ENCODE measurements at regions not wholly inside any gene's neighbourhood (a gene's known extent, or its start where the extent isn't known, plus 50 kb on each side); places are given as distances from the start of the nearest gene placed in this dataset.

DNA sequence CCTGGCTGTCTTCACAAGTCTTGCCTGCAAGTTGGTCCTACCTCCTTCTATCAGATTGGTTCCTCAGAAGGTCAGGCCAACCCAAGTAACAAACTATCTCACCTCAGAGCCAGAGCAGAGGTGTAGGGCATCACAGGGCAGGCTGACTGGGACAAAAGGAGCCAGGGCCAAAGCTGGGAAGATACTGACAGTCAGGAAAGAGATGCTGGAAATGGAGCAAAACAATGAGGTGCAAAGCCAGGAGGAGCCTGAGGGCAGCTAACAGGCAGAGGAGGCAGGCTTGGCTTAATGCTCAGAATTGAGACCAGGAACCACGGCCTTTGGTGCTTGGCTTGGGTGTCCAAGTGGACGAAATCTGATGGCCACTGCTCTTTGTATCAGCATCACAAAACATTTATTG is 68.4 kb upstream of the PNMA1 start:
- no peak overlapping the region for H2AFZ ChIP-seq (ENCODE audit: low read length)
- no peaks in the 10 kb centered on the region for H3F3A ChIP-seq (ENCODE audit: low read depth)
- H3K79me2 ChIP-seq (ENCODE audit: insufficient read depth, low read length), result peaks cover 92% of the 10 kb centered on the region
- TF ChIP-seq, protein P1, sequence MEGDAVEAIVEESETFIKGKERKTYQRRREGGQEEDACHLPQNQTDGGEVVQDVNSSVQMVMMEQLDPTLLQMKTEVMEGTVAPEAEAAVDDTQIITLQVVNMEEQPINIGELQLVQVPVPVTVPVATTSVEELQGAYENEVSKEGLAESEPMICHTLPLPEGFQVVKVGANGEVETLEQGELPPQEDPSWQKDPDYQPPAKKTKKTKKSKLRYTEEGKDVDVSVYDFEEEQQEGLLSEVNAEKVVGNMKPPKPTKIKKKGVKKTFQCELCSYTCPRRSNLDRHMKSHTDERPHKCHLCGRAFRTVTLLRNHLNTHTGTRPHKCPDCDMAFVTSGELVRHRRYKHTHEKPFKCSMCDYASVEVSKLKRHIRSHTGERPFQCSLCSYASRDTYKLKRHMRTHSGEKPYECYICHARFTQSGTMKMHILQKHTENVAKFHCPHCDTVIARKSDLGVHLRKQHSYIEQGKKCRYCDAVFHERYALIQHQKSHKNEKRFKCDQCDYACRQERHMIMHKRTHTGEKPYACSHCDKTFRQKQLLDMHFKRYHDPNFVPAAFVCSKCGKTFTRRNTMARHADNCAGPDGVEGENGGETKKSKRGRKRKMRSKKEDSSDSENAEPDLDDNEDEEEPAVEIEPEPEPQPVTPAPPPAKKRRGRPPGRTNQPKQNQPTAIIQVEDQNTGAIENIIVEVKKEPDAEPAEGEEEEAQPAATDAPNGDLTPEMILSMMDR (conservative IDR thresholded peaks at IDR 0.05; ENCODE audit: low read length), result no peak
- TF ChIP-seq EZH2phosphoT487 (IDR thresholded peaks at IDR 0.05; ENCODE audit: borderline replicate concordance), result no peak
- H4K20me1 ChIP-seq (ENCODE audit: insufficient read depth, low read length, poor library complexity, severe bottlenecking), result peaks cover 37% of the 10 kb centered on the region
- H3K36me3 ChIP-seq (ENCODE audit: insufficient read depth, low read length), result no peaks in the 10 kb centered on the region
- no peaks in the 10 kb centered on the region for H3K9me3 ChIP-seq (ENCODE audit: insufficient read depth, low read depth, low read length)
- H3K9ac ChIP-seq (ENCODE audit: low read depth, low read length, poor library complexity, severe bottlenecking), result peak overlapping the region; percentile 95
- no peaks in the 10 kb centered on the region for H3K9me2 ChIP-seq (replicated peaks; ENCODE audit: low read depth, low read length)
- peaks cover 44% of the 10 kb centered on the region for H3K4me1 ChIP-seq (ENCODE audit: insufficient read depth, low read length, poor library complexity, severe bottlenecking)
- H3K27me3 ChIP-seq (ENCODE audit: insufficient read depth, low read length, poor library complexity, severe bottlenecking), result no peaks in the 10 kb centered on the region
- peak overlapping the region; percentile 87 for H3K4me3 ChIP-seq (ENCODE audit: low read length, poor library complexity, severe bottlenecking)
- H3K4me2 ChIP-seq (ENCODE audit: low read depth, low read length, poor library complexity, severe bottlenecking), result peak overlapping the region; percentile 95

DNA sequence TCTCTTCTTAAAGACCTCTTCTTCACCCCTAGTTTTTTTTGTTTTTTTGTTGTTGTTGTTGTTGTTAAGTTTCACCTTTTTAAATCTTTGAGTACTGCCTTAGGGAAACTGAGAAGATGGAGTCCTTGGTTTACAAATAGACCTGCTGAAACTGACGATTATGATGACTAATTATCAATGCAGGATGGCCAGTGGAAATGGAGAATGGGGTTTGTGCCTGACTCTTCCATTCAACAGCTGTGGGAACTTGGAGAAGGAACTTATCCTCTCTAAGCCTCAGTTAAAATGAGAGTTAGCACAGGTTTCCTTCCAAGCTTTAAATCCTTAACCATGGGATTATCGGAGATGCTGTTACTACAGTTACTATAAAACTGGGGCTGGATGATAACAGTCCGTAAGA is 66.7 kb upstream of the PNMA1 start:
- no peak overlapping the region for H2AFZ ChIP-seq (ENCODE audit: low read length)
- H3K9me3 ChIP-seq (ENCODE audit: insufficient read depth, low read depth, low read length), result no peaks in the 10 kb centered on the region
- H3F3A ChIP-seq (ENCODE audit: low read depth), result no peaks in the 10 kb centered on the region
- H4K20me1 ChIP-seq (ENCODE audit: insufficient read depth, low read length, poor library complexity, severe bottlenecking), result peaks cover 46% of the 10 kb centered on the region
- H3K4me1 ChIP-seq (ENCODE audit: insufficient read depth, low read length, poor library complexity, severe bottlenecking), result peaks cover 36% of the 10 kb centered on the region
- H3K9me2 ChIP-seq (replicated peaks; ENCODE audit: low read depth, low read length), result no peaks in the 10 kb centered on the region
- no peaks in the 10 kb centered on the region for H3K36me3 ChIP-seq (ENCODE audit: insufficient read depth, low read length)
- H3K4me3 ChIP-seq (ENCODE audit: low read length, poor library complexity, severe bottlenecking), result no peak overlapping the region
- no peaks in the 10 kb centered on the region for H3K27me3 ChIP-seq (ENCODE audit: insufficient read depth, low read length, poor library complexity, severe bottlenecking)
- H3K79me2 ChIP-seq (ENCODE audit: insufficient read depth, low read length), result peaks cover 94% of the 10 kb centered on the region
- TF ChIP-seq EZH2phosphoT487 (IDR thresholded peaks at IDR 0.05; ENCODE audit: borderline replicate concordance), result no peak
- TF ChIP-seq, protein P1 (conservative IDR thresholded peaks at IDR 0.05; ENCODE audit: low read length), result no peak
- H3K4me2 ChIP-seq (ENCODE audit: low read depth, low read length, poor library complexity, severe bottlenecking), result no peak overlapping the region
- no peak overlapping the region for H3K9ac ChIP-seq (ENCODE audit: low read depth, low read length, poor library complexity, severe bottlenecking)

DNA sequence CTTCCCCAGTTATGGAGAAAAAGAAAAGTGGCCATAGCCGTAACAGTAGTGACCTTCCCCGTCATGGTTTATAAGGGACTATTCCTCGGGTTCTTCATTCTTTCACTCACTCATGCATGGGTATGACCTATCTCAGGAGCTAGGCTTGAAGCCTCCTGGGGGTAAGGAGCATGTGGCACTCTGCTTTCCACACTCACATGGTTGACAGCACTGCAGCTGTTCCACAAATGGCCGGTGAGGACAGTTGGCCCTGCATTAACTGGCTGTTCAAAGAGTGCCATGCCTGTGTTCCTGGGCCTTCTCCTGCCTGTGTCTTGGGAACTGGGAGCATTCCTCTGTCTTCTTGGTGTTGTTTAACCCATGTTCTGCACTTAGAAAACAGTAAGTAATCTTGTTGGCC is 66.2 kb upstream of the PNMA1 start:
- Histone ChIP-seq H3K4me3 (ENCODE audit: low read length, poor library complexity, severe bottlenecking) (no peak overlapping the region), H3K36me3 (ENCODE audit: insufficient read depth, low read length) (no peaks in the 10 kb centered on the region), H3K9me2 (replicated peaks; ENCODE audit: low read depth, low read length) (no peaks in the 10 kb centered on the region), H3K79me2 (ENCODE audit: insufficient read depth, low read length) (peaks cover 94% of the 10 kb centered on the region), H2AFZ (ENCODE audit: low read length) (no peak overlapping the region), H3K4me1 (ENCODE audit: insufficient read depth, low read length, poor library complexity, severe bottlenecking) (peaks cover 32% of the 10 kb centered on the region), H3K4me2 (ENCODE audit: low read depth, low read length, poor library complexity, severe bottlenecking) (no peak overlapping the region), H3F3A (ENCODE audit: low read depth) (no peaks in the 10 kb centered on the region), H4K20me1 (ENCODE audit: insufficient read depth, low read length, poor library complexity, severe bottlenecking) (peaks cover 48% of the 10 kb centered on the region), H3K9ac (ENCODE audit: low read depth, low read length, poor library complexity, severe bottlenecking) (no peak overlapping the region), H3K27me3 (ENCODE audit: insufficient read depth, low read length, poor library complexity, severe bottlenecking) (no peaks in the 10 kb centered on the region), H3K9me3 (ENCODE audit: insufficient read depth, low read depth, low read length) (no peaks in the 10 kb centered on the region)
- TF ChIP-seq, protein P1 (conservative IDR thresholded peaks at IDR 0.05; ENCODE audit: low read length), result no peak
- TF ChIP-seq EZH2phosphoT487 (IDR thresholded peaks at IDR 0.05; ENCODE audit: borderline replicate concordance), result no peak
